GM12878 (cell line): ENCODE measurements at regions not wholly inside any gene's neighbourhood (a gene's known extent, or its start where the extent isn't known, plus 50 kb on each side); places are given as distances from the start of the nearest gene placed in this dataset.

Source experiments
- ATAC-seq: fragments of 200-7000 bp; cut with Tn5 transposase; 3 replicates; pipeline ENCODE4 v1.9.1; 2020; ENCODE audit warnings: mild to moderate bottlenecking, moderate library complexity
- BruUV-seq: library from RNA; stranded (reverse); fragments of 400-500 nt; replicated peaks from 2 replicates; lab custom pipeline; 2021; lab: Mats Ljungman, UMichigan
- CTCF ChIA-PET: fragments of 300-600 bp; sonication (Branson Sonifier 250); formaldehyde crosslinking; extraction: SDS; loops from one replicate; lab custom pipeline; 2021; ENCODE audit warnings: inconsistent platforms; lab: Yijun Ruan, JAX
- POLR2A ChIA-PET: fragments of 350-600 bp; formaldehyde crosslinking; extraction: SDS; loops from one replicate; lab custom pipeline; 2021; ENCODE audit warnings: inconsistent platforms; lab: Charles Lee
- RAD21 ChIA-PET: fragments of 300-600 bp; sonication (Branson Sonifier 250); formaldehyde crosslinking; loops from one replicate; lab custom pipeline; 2023; ENCODE audit warnings: antibody characterized with exemption; ENCODE audit not compliant: unreplicated experiment; lab: Charles Lee
- SMC1A ChIA-PET: fragments of 300-600 bp; sonication (Branson Sonifier 250); formaldehyde crosslinking; loops from one replicate; lab custom pipeline; 2023; ENCODE audit not compliant: unreplicated experiment, uncharacterized antibody; lab: Charles Lee
- DNase-seq: peaks from one replicate; pipeline ENCODE4 v3.0.0-alpha.2; 2011; ENCODE audit warnings: low read depth, low spot score
- FAIRE-seq: peaks from 3 replicates; lab custom pipeline; 2011; peaks lifted over from hg19 to GRCh38; lab: Jason Lieb, UNC
- H2AFZ ChIP-seq: 2 replicates; pipeline ENCODE4 v1.6.0; 2011; ENCODE audit warnings: low read depth, low read length, control low read depth; ENCODE audit not compliant: control insufficient read depth
- H3K27ac ChIP-seq: 2 replicates; pipeline ENCODE4 v1.5.1; 2011; ENCODE audit warnings: control low read depth; ENCODE audit not compliant: control insufficient read depth, insufficient read depth
- H3K27me3 ChIP-seq, 2 experiments: replicated peaks in 1 of 2; 2 replicates each; pipeline versions ENCODE4 v1.6.0 to v1.6.1; 2011; ENCODE audit warnings: low read length in 1 of 2; ENCODE audit not compliant: control insufficient read depth in 2 of 2, insufficient read depth in 2 of 2
- H3K36me3 ChIP-seq, 2 experiments: 2 replicates each; pipeline ENCODE4 v1.5.1; 2011; ENCODE audit warnings: low read length in 1 of 2; ENCODE audit not compliant: control insufficient read depth in 2 of 2, insufficient read depth in 2 of 2
- H3K4me1 ChIP-seq: 2 replicates; pipeline ENCODE4 v1.6.1; 2011; ENCODE audit warnings: mild to moderate bottlenecking, low read length, moderate library complexity, mixed read lengths; ENCODE audit not compliant: control insufficient read depth, insufficient read depth
- H3K4me2 ChIP-seq: 2 replicates; pipeline ENCODE4 v1.6.0; 2011; ENCODE audit warnings: control low read depth; ENCODE audit not compliant: control insufficient read depth, insufficient read depth
- H3K4me3 ChIP-seq: fragments of 200-600 bp; sonication (generic); 2 replicates; pipeline ENCODE4 v1.5.1; 2016
- H3K79me2 ChIP-seq: 2 replicates; pipeline ENCODE4 v1.6.0; 2011; ENCODE audit warnings: low read length; ENCODE audit not compliant: control insufficient read depth, insufficient read depth
- H3K9ac ChIP-seq: 2 replicates; pipeline ENCODE4 v1.8.0; 2011; ENCODE audit warnings: low read length, control low read depth, mixed read lengths; ENCODE audit not compliant: control insufficient read depth, insufficient read depth
- H3K9me3 ChIP-seq: replicated peaks from 3 replicates; pipeline ENCODE4 v1.5.1; 2011; ENCODE audit warnings: mild to moderate bottlenecking, low read length; ENCODE audit not compliant: control insufficient read depth, insufficient read depth
- H4K20me1 ChIP-seq: 2 replicates; pipeline ENCODE4 v1.6.0; 2011; ENCODE audit not compliant: control insufficient read depth, insufficient read depth
- BMI1 ChIP-seq: fragments of 450-650 bp; IDR thresholded peaks from 2 replicates; pipeline ENCODE4 v1.6.1; 2016; ENCODE audit warnings: mild to moderate bottlenecking, moderate library complexity, borderline replicate concordance
- CBX5 ChIP-seq: sonication (generic); IDR thresholded peaks from 2 replicates; pipeline ENCODE4 v1.6.1; 2016; ENCODE audit warnings: low read depth, moderate library complexity, mild to moderate bottlenecking, inconsistent platforms
- IRF3 ChIP-seq: fragments of 450-650 bp; IDR thresholded peaks from 2 replicates; pipeline ENCODE4 v1.6.1; 2014; ENCODE audit warnings: mild to moderate bottlenecking
- JUNB ChIP-seq: IDR thresholded peaks from 2 replicates; pipeline ENCODE4 v1.6.1; 2016; ENCODE audit warnings: antibody characterized with exemption, mild to moderate bottlenecking
- JUND ChIP-seq: IDR thresholded peaks from 2 replicates; pipeline ENCODE4 v1.6.1; 2012; ENCODE audit warnings: low read depth, mild to moderate bottlenecking, low read length, improper control_type of control experiment, moderate library complexity
- KAT2A ChIP-seq: conservative IDR thresholded peaks from 2 replicates; pipeline ENCODE4 v1.6.1; 2011; ENCODE audit warnings: low read depth, low read length; ENCODE audit not compliant: control insufficient read depth
- KLF5 ChIP-seq: fragments of 450-650 bp; IDR thresholded peaks from 2 replicates; pipeline ENCODE4 v1.6.1; 2014; ENCODE audit warnings: mild to moderate bottlenecking; ENCODE audit not compliant: partially characterized antibody
- MEF2A ChIP-seq: IDR thresholded peaks from 2 replicates; pipeline ENCODE4 v1.6.1; 2011; ENCODE audit warnings: low read depth, mild to moderate bottlenecking, low read length, moderate library complexity; ENCODE audit not compliant: insufficient read depth
- PAX8 ChIP-seq: fragments of 450-650 bp; IDR thresholded peaks from 2 replicates; pipeline ENCODE4 v1.6.1; 2017; ENCODE audit warnings: mild to moderate bottlenecking, moderate library complexity
- PBX3 ChIP-seq: IDR thresholded peaks from 2 replicates; pipeline ENCODE4 v1.6.1; 2011; ENCODE audit warnings: mild to moderate bottlenecking, low read depth, low read length, moderate library complexity; ENCODE audit not compliant: insufficient replicate concordance
- POLR2A ChIP-seq: IDR thresholded peaks from 2 replicates; pipeline ENCODE4 v1.6.1; 2011; ENCODE audit warnings: low read depth, mild to moderate bottlenecking, low read length
- RAD51 ChIP-seq: fragments of 450-650 bp; IDR thresholded peaks from 2 replicates; pipeline ENCODE4 v1.6.1; 2016; ENCODE audit warnings: moderate library complexity, mild to moderate bottlenecking, inconsistent platforms
- SPI1 ChIP-seq: IDR thresholded peaks from 2 replicates; pipeline ENCODE4 v1.6.1; 2011; ENCODE audit warnings: low read depth, mild to moderate bottlenecking, low read length, moderate library complexity, borderline replicate concordance; ENCODE audit not compliant: insufficient read depth
- ZBTB33 ChIP-seq: fragments of 450-650 bp; IDR thresholded peaks from 2 replicates; pipeline ENCODE4 v1.6.1; 2017; ENCODE audit warnings: mild to moderate bottlenecking
- in situ Hi-C: fragments of 300-500 bp; cut with MboI; formaldehyde crosslinking; loops from 9 replicates; pipeline ENCODE4 v1.14.3; 2018; ENCODE audit warnings: mixed read lengths
- intact Hi-C: fragments of 100-400 bp; cut with micrococcal nuclease; formaldehyde crosslinking; loops from one replicate; pipeline ENCODE4 v1.14.2; 2022; ENCODE audit not compliant: unreplicated experiment

GRCh38 chr21:35475009-35475408, 425.9 kb upstream of the RUNX1 start:
- H3K9ac ChIP-seq: no peak overlapping the region
- RAD21 ChIA-PET: no interaction called here

More at GRCh38 chr21:35475009-35475408, 425.9 kb upstream of the RUNX1 start:
- no peak for FAIRE-seq
- DNase-seq: no peak
- intact Hi-C loops (no loop called here), in situ Hi-C loops (no loop called here)
- no peak overlapping the region for H2AFZ ChIP-seq
- no peaks in the 10 kb centered on the region for H3K4me1 ChIP-seq
- ChIA-PET SMC1A (no interaction called here), POLR2A (no interaction called here), CTCF (interaction anchor here (0.6 kb wide), 1 partner anchor 221 kb away, joined by 5 read pairs; no protein-coding TSS in a partner anchor)
- no TSS peak for BruUV-seq
- H3K27ac ChIP-seq: no peak overlapping the region
- TF ChIP-seq RAD51: no peak
- no peak for TF ChIP-seq IRF3
- no peak for TF ChIP-seq BMI1
- TF ChIP-seq PBX3: no peak
- no peak for TF ChIP-seq ZBTB33
- TF ChIP-seq JUNB: no peak
- TF ChIP-seq KAT2A: no peak
- TF ChIP-seq MEF2A: no peak
- no peak for TF ChIP-seq JUND
- no peak for TF ChIP-seq CBX5
- no peak for TF ChIP-seq POLR2A
- no peak for TF ChIP-seq KLF5
- no peak for TF ChIP-seq SPI1
- TF ChIP-seq PAX8: no peak
- H4K20me1 ChIP-seq: no peaks in the 10 kb centered on the region
- no peak overlapping the region for H3K4me3 ChIP-seq
- H3K4me2 ChIP-seq: no peak overlapping the region
- H3K27me3 ChIP-seq: no peaks in the 10 kb centered on the region; a peak in 1 of 4 replicates
- no peaks in the 10 kb centered on the region for H3K9me3 ChIP-seq
- H3K79me2 ChIP-seq: no peaks in the 10 kb centered on the region
- H3K36me3 ChIP-seq: no peaks in the 10 kb centered on the region
- ATAC-seq: no peak
